Kidney epithelial cell (primary cell): ENCODE measurements at regions not wholly inside any gene's neighbourhood (a gene's known extent, or its start where the extent isn't known, plus 50 kb on each side); places are given as distances from the start of the nearest gene placed in this dataset.

Experiments used
- DNase-seq: peaks from one replicate; pipeline ENCODE4 v3.0.0-alpha.2; 2010; ENCODE audit warnings: low read depth
- H3K27me3 ChIP-seq: 2 replicates; pipeline ENCODE4 v1.6.0; 2011; ENCODE audit warnings: low read length; ENCODE audit not compliant: control insufficient read depth, insufficient read depth
- H3K36me3 ChIP-seq: 2 replicates; pipeline ENCODE4 v1.5.1; 2011; ENCODE audit warnings: low read length; ENCODE audit not compliant: control insufficient read depth, insufficient read depth
- H3K4me3 ChIP-seq: 2 replicates; pipeline ENCODE4 v1.5.1; 2011; ENCODE audit warnings: low read depth, mild to moderate bottlenecking, control low read depth, low read length
- TF ChIP-seq, protein P1 (sequence below): IDR thresholded peaks from 2 replicates; pipeline ENCODE4 v1.5.1; 2011; ENCODE audit warnings: mild to moderate bottlenecking, moderate library complexity, low read length, control low read depth, inconsistent platforms; ENCODE audit not compliant: insufficient read depth, poor library complexity, severe bottlenecking

DNA sequence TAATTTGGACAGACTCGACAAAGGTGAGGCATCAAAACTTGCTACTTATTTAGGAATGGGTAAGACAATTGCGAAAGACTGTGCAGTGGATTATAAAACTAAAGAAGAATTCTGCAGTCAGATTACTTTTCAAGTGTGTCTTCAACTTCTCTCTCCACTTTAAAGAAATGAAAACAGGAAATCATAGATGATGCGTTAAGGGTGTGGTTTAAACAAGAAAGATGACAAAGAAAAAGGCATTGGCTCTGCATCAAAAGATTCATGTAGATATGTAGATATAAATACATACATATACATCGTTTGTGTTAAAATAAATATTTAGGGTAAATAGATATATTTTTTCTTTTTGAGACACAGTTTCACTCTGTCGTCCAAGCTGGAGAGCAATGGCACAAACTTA, 74.6 kb upstream of the PARP11 start:
- H3K36me3 ChIP-seq: no peaks in the 10 kb centered on the region
- H3K4me3 ChIP-seq: no peak overlapping the region
- no peaks in the 10 kb centered on the region for H3K27me3 ChIP-seq
- DNase-seq: no peak
- TF ChIP-seq, protein P1, sequence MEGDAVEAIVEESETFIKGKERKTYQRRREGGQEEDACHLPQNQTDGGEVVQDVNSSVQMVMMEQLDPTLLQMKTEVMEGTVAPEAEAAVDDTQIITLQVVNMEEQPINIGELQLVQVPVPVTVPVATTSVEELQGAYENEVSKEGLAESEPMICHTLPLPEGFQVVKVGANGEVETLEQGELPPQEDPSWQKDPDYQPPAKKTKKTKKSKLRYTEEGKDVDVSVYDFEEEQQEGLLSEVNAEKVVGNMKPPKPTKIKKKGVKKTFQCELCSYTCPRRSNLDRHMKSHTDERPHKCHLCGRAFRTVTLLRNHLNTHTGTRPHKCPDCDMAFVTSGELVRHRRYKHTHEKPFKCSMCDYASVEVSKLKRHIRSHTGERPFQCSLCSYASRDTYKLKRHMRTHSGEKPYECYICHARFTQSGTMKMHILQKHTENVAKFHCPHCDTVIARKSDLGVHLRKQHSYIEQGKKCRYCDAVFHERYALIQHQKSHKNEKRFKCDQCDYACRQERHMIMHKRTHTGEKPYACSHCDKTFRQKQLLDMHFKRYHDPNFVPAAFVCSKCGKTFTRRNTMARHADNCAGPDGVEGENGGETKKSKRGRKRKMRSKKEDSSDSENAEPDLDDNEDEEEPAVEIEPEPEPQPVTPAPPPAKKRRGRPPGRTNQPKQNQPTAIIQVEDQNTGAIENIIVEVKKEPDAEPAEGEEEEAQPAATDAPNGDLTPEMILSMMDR: no peak

DNA sequence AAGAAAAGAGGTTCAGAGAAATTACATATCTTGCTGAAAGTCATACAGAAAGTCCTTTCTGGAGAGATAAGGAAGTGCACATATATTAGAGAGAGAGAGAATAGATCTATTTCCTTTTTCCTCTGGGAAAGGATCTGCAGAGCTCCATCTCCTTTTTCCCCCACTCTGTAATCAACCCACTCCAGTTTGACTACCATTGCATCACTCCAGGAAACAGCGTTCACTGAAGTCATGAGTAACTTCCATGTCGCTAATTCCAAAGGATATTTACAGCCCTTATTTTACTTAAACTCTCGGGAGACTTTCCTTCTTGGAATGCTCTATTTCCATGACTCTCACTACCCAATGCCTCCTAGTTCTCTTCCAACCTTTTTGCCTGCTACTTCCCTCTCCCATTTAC, 72.5 kb upstream of the PARP11 start:
- Histone ChIP-seq H3K4me3 (no peak overlapping the region), H3K27me3 (no peaks in the 10 kb centered on the region), H3K36me3 (no peaks in the 10 kb centered on the region)
- TF ChIP-seq, protein P1: no peak
- no peak for DNase-seq

DNA sequence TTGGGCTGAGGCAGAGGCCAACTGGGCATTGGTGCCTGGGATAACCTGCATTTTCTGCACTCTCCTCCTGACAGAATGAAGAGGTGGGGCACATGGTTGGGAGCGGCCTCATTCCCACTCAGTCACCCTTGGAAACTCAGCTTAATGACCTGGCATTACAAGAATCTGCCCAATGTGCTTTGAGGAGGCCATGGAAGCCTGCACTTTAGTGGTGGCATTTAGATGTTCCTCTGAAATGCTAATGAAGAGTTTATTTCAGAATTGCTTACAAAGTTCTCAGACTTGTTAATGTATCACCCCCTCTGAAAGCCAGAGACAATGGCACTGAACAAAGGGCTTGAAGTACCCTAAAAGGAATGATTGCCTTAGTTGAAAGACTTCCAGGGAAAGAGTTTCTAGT, 71.4 kb upstream of the PARP11 start:
- TF ChIP-seq, protein P1: no peak
- H3K4me3 ChIP-seq: no peak overlapping the region
- H3K27me3 ChIP-seq: no peaks in the 10 kb centered on the region
- H3K36me3 ChIP-seq: no peaks in the 10 kb centered on the region
- no peak for DNase-seq

DNA sequence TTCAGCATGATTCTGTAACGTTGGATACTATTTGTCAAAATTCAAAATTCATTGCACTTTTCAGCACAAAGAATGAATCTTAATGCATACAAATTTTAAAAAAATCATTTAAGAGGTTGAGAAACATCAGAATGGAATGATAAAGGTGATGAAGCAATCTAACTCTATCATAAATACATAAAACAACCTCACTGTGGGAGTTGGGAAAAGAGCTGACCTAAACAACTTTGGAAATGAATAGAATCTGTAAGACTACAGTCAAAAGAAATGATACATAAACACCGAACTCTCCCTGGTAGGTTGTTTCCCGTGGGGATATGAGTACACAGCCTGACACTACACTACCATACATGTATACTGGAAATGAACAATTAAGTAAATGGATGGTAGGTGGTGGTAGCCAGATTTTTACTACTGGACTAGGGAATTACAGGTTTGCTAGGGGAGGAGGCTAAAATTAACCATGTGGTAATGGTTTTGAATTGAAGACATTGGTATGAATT, 64.9 kb upstream of the PARP11 start:
- TF ChIP-seq, protein P1: no peak
- Histone ChIP-seq H3K4me3 (no peak overlapping the region), H3K36me3 (no peaks in the 10 kb centered on the region), H3K27me3 (no peaks in the 10 kb centered on the region)
- no peak for DNase-seq

DNA sequence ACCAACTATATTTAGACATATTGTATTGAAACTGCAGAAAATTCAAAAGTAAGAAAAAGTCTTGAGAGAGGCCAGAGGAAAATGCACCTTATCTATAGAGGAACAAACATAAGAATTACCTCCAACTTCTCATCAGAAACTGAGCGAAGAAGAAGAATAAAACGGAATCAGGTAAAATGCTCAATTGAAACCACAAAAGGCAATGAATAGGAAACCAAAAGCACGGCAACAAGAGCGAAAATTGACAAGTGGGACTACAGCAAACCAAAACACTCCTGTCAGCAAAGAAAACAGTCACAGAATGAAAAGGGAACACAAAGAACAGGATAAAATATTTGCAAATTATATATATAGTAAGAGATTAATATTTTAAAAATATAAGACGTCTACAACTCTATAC, 61.9 kb upstream of the PARP11 start:
- Histone ChIP-seq H3K36me3 (no peaks in the 10 kb centered on the region), H3K4me3 (no peak overlapping the region), H3K27me3 (peaks cover 3% of the 10 kb centered on the region)
- TF ChIP-seq, protein P1: no peak
- DNase-seq: no peak

DNA sequence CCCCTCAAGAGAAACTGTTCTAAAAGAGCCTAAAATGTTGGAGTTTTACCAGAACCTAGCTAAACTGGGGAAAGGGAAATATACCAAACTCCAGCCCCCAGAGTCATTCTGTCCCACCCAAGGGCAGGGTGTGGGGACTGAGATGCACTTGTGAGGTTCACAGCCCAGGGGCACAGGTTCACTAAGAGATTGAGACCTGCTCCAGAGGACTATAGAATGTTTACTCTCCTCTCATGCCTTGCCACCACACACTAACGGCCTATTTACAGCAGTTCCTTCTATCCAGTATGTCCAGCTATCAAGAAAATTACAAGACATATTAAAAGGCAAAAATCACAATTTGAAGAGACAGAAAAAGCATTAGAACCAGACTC, 60.6 kb upstream of the PARP11 start:
- H3K4me3 ChIP-seq: no peak overlapping the region
- TF ChIP-seq, protein P1: no peak
- H3K36me3 ChIP-seq: no peaks in the 10 kb centered on the region
- no peak for DNase-seq
- peaks cover 3% of the 10 kb centered on the region for H3K27me3 ChIP-seq
